SHP77 treated with DMSO at 0.1 percent for 48 hours (cell line): ENCODE measurements at regions not wholly inside any gene's neighbourhood (a gene's known extent, or its start where the extent isn't known, plus 50 kb on each side); places are given as distances from the start of the nearest gene placed in this dataset.
"Not testable (repeated sequence)": the region's sequence is repeated elsewhere in the genome, so short reads cannot be mapped to it uniquely, and the experiment has no call there.

ENCODE experiments used
- DNase-seq: peaks from one replicate; lab custom pipeline; 2025; lab: John Stamatoyannopoulos, UW

DNA sequence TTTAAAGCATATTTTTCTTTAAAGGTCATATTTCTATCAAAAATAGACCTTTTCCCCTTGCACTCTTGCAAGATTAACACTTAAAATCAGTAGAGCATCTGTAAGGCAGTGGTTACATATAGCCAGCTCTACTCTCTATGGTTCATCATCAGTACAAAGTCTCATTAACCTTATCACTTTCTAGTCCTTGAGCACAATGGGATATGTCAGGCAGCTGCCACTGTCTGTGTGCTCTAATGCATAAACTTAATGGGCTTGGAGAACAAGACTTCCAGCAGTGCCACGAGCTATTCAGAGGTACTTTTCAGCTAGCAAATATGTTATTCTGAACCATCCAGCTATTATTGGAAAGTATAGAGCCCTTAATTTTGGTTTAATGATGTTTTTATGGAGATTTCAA, 393.7 kb downstream of the GASK1B start:
- DNase-seq = no peak

DNA sequence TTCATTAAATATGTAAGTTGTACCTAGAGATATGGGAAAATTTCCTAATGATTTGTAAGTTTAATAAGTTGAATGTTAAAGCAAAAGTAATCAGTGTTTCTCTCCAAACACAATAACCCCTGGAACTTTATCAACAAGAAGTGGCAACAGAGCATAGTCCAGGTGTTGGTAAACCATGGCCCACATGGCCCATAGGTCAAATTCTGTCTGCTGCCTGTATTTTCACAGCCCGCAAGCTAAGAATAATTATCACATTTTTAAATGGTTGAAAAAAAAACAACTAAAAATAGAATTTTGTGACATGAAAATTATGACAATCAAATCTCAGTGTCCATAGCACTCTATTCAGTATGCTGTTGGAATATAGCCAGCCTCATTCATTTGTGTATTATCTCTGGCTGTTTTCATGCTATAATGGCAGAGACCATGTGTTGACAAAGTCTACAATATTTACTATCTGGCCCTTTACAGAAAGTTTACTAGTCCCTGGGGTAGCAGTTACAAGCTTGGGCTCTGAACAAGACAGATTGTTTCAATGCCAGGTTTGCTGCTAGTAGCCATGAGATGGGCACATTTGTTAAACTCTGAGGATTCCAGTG, 395.8 kb downstream of the GASK1B start:
- no peak for DNase-seq

DNA sequence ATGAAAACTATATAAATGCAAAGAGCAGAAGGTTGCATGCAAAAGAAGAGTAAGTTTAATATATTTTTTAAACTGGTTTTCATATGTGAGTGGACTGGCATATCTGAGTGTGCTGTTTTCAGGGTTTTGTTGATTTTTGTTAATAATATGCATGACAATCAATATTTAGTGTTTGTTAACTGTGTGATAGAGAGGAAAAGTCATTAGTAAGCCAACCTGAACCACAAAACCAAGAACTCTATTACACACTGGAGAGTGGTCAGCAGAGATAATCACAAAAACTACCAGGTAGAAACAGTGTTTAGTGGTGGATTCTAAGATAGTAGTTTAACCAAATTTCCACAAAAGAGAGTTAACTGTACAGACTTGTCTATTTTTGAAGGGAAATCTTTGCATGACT, 396.9 kb downstream of the GASK1B start:
- DNase-seq = no peak

DNA sequence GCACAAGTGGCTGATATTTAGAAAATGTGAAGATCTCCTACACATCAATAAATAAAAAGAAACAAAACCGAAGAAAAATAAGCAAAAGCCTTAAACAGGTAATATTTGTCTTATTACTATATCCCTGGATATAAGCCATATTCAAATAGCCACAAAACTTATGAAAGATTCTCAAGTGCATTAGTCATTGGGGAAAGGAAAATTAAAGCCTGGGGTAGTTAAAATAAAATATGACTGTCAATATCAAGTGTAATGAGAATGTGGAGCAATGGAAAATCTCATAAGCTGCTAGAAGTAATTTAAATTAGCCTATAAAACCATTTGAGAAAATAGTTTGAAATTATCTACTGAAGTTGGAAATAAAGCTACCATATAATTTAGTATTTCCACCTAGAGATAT, 399.9 kb downstream of the GASK1B start:
- DNase-seq = no peak

DNA sequence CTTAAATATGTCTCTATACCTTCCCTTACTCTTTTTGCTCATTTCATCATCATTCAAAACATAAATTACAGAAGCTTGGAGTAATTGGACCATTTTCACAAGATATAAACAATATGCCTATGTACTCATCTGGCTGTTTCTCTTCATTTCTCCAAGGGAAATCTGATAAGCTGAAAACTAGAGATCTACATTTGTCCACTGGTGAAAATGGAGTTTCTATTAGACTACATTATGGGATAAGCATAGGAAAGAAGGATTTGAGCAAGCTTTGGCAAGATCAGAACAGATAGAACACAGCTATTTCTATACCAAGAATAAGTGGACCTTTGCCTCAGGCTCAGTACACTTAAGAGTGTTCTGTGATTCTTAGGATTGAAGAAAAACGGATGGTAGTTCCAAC, 404.4 kb downstream of the GASK1B start:
- no peak for DNase-seq

DNA sequence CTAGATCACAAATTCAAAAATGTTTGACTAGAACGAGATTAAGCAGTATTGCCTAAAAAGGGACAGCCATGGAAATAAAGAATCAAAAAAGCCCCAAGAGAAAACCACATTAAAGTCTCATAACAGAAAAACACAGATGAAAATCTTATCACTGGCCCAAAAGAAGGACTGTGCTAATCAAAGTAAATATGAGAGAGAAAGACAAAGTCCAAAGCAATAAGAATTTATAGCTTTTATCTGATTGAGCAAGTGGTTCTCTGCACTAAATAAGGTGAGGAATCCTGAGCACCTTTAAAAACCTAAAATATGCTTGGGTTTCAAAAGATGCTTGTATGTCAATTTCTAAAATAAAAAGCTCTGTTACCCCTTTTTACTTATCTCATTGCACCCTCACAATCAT, 409.3 kb downstream of the GASK1B start:
- DNase-seq = no peak

DNA sequence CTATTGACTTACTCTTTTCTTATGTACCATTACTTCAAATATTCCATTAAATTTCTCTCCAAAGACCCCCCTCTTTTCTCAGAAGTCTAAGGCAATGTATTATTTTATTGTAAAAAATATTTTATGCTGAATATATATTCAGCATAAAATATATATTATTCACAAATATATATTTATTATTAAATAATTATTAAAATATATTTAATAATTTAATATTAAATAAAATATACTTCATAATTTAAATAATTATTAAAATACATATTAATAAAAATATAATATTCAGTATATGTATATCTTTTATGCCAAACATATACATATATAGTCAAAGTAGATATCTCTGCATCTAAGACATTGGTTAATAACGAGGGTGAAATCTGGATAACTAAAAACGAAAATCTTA, 418.4 kb downstream of the GASK1B start:
- no peak for DNase-seq

DNA sequence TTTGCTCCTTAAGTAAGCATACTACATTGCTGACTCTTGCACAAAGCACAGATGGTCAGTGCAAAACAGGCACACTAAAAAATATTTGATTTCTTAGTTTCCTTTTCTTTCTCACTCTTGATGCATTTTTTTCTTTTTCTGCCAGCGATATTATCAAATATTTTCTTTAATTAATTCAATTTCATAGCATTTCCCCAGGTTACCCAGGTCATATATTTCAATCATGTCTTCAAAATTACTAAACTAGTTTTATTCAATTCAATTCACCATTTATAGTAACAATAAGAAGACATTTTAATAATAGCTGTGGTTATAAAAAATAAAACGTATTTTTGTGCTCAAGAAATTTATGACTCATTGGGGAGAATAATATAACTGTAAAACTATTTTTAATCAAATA, 421.2 kb downstream of the GASK1B start:
- DNase-seq = no peak

DNA sequence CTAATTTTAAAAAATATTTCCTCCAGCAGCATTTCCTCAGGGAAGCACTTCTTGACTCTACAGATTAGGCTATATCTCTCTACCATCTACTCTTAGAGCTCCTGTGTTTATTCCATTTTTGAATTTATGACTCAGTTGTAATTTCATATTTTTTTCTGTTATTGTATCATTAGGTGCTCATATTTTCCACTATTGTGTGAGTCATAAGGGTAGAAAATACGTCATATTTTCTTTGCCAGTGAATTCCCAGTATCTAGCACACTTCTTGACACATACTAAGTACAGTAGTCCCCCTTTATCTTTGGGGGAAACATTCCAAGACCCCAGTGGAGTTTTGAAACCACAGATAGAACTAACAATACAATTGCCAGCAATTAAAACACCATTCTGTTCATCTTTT, 431.2 kb downstream of the GASK1B start:
- no peak for DNase-seq

DNA sequence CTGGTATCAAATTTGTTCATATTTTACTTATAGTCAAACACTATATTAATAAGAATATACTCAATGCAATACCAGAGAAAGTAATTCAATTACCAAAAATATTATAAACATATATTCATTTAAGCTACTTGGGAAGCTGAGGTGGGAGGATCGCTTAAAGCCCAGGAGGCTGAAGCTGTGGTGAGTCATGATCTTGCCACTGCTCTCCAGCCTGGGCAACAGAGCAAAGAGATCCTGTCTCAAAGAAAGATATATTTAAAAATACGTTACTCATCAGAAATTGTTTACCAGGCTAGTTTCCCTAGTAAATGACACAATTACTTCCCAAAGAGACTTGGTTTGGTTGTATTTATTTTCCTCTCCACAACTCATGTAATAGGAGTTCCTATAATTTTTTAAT, 433.6 kb downstream of the GASK1B start:
- no peak for DNase-seq

DNA sequence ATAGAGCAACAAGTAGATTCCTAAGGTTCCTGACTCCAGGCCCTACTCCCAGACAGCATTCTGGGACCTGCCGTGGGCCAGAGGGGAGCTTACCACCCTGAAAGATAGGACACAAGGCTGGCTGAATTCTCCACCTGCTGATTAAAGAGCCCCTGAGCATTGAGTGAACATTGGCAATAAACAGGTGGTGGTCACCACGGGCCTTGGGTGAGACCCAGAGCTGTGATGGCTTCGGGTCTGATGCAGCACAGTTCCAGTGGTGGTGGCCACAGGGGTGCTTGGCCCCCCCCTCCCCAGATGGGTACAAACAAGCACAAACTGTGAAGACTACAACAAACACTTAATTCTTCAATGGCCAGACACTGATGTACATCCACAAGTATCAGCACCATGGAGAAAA, 444.6 kb downstream of the GASK1B start:
- DNase-seq = no peak

DNA sequence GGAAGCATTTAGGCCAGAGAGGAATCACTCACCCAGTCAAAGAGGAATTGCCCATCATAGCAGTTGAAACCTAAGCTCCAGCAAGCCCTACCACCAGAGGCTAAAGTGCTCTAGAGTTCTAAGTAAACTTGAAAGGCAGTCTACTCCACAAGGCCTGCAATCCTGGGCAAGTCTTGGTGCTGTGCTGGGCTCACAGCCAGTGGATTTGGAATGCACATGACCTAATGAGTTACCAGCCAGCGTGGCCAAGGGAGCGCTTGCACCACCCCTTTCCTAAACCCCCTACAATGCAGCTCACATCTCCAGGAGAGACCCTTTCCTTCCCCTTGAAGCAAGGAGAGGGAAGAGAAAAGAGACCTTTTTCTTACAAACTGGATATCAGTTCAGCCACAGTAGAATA, 445.7 kb downstream of the GASK1B start:
- DNase-seq = no peak

DNA sequence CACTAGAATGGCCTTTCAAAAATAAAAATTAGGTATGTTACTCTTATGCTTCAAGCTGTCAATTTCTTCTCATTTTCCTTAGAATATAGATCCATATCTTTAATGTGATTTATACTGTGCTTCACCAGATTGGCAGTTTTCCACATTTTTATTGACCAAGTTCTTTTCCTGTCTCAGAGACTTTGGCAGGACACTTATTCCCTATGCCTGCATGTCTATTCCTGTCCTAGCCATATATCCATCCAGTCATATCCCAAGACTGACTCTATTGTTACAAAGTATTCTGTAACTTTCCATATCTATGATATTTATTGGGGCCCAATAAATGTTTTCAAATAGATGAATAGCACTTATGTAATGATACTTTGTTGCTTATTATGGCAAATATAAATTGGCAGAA, 450.7 kb downstream of the GASK1B start:
- DNase-seq = no peak

DNA sequence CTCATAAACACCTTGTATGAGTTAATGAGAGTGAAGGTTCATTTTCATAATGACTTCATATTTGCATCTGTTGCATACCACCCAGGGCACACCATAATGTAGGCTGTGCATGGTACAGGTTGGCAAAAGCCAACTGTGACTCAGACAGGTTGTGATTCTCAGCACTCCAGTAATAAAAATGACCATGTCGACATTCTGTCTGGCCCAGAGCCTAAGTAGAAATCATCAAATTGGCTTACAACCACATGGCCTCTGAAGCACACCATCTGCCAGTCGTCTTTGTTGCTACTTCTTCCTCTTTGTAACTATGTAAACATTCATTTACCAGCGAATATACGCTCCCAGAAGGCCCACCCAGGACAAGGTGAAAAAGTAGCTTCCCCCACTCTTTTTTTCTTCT, 459.5 kb downstream of the GASK1B start:
- peak; percentile 42 for DNase-seq

DNA sequence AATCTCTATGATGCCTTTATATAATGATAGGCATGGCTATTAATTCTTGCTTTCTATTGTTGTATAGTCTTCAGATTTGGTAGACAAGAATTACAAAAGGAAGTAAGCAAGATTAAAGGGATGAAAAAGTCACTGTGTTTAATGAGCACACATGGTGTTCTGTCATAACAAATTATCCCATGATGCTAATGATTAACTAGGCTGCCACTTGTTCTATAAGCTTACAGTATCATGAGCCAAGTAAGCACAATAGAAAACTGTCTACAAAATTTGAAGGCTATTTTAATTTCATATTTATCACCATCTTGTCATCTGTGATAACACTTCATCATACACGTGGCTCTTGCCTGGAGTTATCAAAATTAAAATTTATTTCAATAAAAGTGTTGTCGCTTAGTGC, 466.7 kb downstream of the GASK1B start:
- DNase-seq = no peak

DNA sequence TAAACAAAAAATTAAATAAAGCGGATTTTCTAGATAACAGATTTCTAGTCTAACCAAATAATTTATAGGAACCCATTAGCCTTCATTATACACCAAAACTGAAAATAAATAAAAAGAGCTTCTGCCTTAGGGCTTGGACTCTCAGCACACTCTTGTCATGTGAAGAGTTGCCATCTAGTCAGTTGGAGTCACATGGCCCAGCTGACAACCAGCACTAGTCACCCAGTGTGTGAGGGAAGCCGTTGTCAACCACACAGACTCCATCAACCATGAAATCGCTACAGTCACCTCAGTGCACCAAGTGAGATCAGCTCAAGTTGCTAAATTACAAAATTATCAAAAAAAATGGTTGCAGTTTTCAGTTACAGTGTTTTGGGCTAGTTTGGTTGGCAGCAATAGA, 470.0 kb downstream of the GASK1B start:
- no peak for DNase-seq

DNA sequence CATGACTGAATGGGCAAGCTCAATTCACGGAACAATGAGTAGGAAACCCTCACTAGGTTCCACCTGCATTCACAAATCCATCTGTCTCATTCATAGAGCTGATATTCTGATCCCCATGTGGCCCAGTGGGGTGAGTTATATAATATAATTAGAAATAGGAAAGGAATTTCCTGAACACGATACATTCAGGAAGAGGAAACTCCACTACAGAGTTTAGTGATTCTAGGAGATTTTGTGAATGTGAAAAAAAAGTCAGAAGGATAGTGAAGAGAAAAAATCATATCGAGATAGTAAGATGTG, 471.2 kb downstream of the GASK1B start:
- DNase-seq = no peak

DNA sequence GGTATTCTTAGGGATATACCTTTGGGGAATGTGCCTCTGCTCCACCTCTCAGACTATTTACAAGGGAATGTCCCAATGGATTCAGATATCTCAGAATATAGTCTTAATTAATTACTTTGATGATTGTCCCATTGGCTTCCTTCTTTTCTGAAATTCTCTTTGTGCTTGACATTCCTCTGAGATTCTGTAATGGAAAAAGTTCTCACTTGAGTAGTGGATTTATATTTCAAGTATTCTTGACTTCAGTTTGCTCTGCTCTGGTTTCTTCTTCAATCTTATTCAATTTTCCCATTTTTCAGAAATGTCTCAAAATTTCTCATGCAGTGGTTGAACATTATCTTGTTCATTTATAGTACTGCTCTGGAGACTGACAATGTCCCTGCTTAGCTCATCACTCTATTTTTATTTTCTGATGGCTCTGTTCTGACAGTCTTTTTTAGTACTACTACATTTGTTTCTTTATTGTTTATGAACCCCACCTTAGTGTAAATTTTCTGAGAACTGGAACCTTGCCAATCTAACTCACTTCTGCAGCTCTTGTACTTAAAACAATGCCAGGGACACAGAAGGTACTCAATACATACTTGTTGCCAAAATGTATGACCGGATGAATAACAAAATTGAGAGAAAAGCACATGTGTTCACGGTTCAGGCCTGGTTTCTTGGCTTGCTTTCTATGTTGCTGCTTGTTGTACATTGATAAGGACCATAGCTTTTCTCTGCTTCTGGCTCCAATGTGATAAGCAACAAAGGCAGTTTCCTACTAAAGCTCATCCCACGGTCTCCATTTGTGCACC, 471.7 kb downstream of the GASK1B start:
- DNase-seq = no peak

DNA sequence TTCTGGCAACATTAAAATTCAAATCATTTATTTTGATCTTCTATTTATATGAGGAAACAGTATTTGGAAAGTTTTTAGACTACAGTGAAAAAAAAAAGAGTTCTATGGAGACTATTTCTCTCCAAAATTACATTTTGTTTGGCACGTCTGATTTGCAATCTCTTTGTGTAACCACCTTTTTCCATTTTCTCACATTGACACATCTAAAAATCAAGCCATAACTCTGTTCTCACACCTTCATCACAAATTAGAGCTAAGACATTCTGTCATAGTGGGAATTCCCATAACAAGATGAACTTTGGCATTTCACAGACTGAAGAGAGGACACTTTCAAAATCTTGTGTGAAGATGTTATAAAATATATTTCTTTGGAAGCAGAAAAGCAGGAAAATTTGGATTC, 468.9 kb downstream of the GRIA2 start:
- DNase-seq = no peak

DNA sequence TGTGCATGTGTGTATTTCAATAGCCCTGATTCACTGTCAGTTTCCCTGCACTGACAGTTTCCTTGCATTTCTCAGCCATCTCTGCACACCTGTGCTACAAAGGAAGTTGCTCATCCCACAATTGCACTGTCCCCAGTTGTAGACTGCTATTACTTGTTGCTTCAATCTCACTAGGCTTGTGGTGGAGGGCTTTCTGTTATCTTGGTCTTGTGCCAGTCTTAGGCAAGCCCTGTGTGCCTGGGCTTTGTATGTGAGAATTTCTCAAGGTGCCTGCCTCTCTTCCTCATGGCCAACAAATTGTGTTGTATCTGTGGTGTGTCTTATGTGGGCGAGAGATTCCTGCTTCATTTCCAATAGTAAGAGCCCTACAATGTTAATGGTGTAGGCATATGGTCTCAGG, 467.4 kb downstream of the GRIA2 start:
- DNase-seq = no peak

DNA sequence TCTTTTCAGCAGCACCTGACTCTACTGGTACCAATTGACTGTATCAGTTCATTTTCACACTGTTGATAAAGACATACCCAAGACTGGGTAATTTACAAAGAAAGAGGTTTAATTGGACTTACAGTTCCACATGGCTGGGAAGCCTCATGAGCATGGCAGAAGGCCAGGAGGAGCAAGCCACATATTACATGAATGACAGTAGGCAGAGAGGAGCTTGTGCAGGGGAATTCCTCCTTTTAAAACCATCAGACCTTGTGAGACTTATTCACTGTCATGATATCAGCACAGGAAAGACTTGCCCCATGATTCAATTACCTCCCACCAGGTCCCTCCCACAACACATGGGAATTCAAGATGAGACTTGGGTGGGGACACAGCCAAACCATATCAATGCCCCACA, 458.8 kb downstream of the GRIA2 start:
- DNase-seq = not testable (repeated sequence)

DNA sequence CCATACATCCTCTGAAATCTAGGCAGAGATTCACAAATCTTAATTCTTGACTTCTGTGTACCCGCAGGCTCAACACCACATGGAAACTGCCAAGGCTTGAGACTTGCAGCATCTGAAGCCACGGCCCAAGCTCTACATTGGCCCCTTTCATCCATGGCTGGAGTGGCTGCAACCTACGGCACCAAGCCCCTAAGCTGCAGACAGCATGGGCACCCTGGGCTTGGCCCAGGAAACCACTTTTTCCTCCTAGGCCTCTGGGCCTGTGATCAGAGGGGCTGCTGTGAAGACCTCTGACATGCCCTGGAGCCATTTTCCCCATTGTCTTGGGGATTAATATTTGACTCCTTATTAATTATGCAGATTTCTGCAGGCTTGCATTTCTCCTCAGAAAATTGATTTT, 457.9 kb downstream of the GRIA2 start:
- no peak for DNase-seq

DNA sequence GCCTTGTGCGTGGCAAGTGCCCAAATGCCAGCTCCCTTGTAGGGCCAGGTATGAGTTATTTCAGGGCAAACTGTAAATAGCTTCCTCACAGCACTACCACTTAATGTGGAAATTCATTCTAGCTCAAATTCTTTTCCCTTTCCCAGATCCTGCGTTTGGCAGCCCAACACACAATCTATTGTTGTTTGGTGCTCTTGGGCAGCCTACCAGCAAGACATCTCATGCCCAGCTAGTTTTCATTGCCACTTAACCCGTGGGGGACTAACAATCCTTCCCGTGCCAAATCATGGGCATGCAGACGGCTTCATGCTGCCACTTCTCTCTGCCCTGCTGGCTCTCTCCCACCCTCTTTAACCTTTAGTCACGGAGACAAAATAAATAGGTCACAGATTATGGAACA, 454.2 kb downstream of the GRIA2 start:
- DNase-seq = no peak

DNA sequence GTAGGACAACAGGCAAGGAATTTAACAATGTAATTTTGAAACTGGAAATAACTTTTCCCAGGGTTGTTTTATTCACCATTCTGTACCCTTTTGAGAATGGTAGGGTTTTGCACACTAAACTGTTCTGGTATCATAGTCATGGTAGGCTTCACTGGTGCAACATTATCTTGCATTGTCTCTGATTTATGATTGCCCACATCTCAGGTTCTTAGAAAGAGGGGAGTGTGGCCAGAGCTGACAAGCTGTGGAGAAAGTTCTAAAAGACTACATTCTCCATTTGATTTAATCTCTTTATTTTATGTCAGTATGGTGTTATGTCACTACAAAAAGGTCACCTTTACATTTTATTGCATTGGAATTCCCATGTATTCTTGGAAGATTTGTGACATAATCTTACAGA, 447.3 kb downstream of the GRIA2 start:
- no peak for DNase-seq
